Ishikawa (cell line): ENCODE measurements at regions not wholly inside any gene's neighbourhood (a gene's known extent, or its start where the extent isn't known, plus 50 kb on each side); places are given as distances from the start of the nearest gene placed in this dataset.

Source experiments
- CEBPB ChIP-seq: IDR thresholded peaks from 2 replicates; pipeline ENCODE4 v1.6.1; 2012
- CREB1 ChIP-seq: IDR thresholded peaks from 2 replicates; pipeline ENCODE4 v1.6.1; 2012; ENCODE audit warnings: low read depth
- EGR1 ChIP-seq: IDR thresholded peaks from 2 replicates; pipeline ENCODE4 v1.6.1; 2012
- EP300 ChIP-seq: IDR thresholded peaks from 2 replicates; pipeline ENCODE4 v1.6.1; 2012; ENCODE audit warnings: borderline replicate concordance
- FOXM1 ChIP-seq: IDR thresholded peaks from 2 replicates; pipeline ENCODE4 v1.6.1; 2012; ENCODE audit warnings: low read depth, borderline replicate concordance
- MAX ChIP-seq: IDR thresholded peaks from 2 replicates; pipeline ENCODE4 v1.6.1; 2012
- NFIC ChIP-seq: IDR thresholded peaks from 2 replicates; pipeline ENCODE4 v1.6.1; 2012
- RAD21 ChIP-seq: IDR thresholded peaks from 2 replicates; pipeline ENCODE4 v1.6.1; 2012; ENCODE audit warnings: low read depth
- TAF1 ChIP-seq: IDR thresholded peaks from 2 replicates; pipeline ENCODE4 v1.6.1; 2012; ENCODE audit warnings: low read depth, mild to moderate bottlenecking
- TCF12 ChIP-seq: IDR thresholded peaks from 2 replicates; pipeline ENCODE4 v1.6.1; 2012; ENCODE audit warnings: low read depth
- TEAD4 ChIP-seq: IDR thresholded peaks from 2 replicates; pipeline ENCODE4 v1.6.1; 2012
- YY1 ChIP-seq: IDR thresholded peaks from 2 replicates; pipeline ENCODE4 v1.6.1; 2012; ENCODE audit warnings: low read depth
- ZBTB7A ChIP-seq: IDR thresholded peaks from 2 replicates; pipeline ENCODE4 v1.6.1; 2012; ENCODE audit warnings: low read depth
- TF ChIP-seq, protein P1 (sequence below): IDR thresholded peaks from 2 replicates; pipeline ENCODE4 v1.6.1; 2012; ENCODE audit warnings: low read depth, mild to moderate bottlenecking
- TF ChIP-seq, protein P2 (sequence below): IDR thresholded peaks from 2 replicates; pipeline ENCODE4 v1.6.1; 2012

DNA sequence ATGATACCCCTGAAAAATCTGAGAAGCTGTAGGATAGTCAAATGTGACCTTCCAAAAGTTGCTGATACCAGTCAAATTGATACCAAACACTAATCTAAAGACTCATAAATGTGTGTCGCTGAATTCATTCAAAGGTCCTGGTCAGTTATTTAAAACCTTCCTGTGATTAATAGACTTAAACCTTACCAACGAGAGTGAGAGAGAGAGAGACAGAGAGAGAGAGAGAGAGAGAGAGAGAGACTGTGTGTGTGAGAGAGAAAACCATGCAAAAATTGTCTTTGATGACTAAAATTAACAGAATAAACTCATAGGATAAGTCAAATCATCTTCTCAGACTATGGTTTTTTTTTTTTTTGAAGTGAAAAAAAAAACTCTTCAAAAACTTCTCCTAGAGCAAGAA, 370.9 kb upstream of the HS3ST5 start:
- no peak for TF ChIP-seq EP300

GRCh38 chr6:114712129-114712662, 369.4 kb upstream of the HS3ST5 start:
- TF ChIP-seq FOXM1 (no peak), TCF12 (no peak), YY1 (no peak), TEAD4 (no peak), ZBTB7A (no peak), CEBPB (no peak), NFIC (no peak), RAD21 (no peak), EP300 (no peak), TAF1 (no peak), CREB1 (no peak), MAX (no peak)
- TF ChIP-seq, protein P1, sequence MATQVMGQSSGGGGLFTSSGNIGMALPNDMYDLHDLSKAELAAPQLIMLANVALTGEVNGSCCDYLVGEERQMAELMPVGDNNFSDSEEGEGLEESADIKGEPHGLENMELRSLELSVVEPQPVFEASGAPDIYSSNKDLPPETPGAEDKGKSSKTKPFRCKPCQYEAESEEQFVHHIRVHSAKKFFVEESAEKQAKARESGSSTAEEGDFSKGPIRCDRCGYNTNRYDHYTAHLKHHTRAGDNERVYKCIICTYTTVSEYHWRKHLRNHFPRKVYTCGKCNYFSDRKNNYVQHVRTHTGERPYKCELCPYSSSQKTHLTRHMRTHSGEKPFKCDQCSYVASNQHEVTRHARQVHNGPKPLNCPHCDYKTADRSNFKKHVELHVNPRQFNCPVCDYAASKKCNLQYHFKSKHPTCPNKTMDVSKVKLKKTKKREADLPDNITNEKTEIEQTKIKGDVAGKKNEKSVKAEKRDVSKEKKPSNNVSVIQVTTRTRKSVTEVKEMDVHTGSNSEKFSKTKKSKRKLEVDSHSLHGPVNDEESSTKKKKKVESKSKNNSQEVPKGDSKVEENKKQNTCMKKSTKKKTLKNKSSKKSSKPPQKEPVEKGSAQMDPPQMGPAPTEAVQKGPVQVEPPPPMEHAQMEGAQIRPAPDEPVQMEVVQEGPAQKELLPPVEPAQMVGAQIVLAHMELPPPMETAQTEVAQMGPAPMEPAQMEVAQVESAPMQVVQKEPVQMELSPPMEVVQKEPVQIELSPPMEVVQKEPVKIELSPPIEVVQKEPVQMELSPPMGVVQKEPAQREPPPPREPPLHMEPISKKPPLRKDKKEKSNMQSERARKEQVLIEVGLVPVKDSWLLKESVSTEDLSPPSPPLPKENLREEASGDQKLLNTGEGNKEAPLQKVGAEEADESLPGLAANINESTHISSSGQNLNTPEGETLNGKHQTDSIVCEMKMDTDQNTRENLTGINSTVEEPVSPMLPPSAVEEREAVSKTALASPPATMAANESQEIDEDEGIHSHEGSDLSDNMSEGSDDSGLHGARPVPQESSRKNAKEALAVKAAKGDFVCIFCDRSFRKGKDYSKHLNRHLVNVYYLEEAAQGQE: no peak
- TF ChIP-seq, protein P2, sequence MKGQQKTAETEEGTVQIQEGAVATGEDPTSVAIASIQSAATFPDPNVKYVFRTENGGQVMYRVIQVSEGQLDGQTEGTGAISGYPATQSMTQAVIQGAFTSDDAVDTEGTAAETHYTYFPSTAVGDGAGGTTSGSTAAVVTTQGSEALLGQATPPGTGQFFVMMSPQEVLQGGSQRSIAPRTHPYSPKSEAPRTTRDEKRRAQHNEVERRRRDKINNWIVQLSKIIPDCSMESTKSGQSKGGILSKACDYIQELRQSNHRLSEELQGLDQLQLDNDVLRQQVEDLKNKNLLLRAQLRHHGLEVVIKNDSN: no peak

DNA sequence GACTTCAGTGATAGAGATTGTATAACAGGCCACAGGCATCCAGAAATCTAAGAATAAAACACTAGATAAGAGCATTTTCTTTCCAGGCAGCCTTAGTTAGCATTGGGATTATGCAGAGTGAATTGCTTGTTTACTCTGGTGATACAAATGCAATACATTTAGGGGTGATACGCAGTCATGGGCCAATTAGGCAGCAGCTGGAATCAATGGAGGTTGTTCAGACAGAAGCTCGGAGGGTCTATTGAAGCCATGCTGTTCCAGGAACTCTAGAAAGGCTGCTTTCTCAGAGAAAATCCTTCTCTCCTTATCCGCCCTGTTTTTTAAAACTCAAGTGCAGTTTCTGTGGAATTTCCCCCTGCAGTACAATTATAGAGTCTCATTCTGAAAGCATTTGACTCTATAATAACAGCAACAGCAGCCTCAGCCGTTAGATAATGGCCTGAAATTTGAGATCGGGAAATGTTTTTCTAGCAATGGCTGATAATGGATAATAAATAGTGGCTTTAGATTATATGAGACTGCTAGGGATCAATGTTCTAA, 364.3 kb upstream of the HS3ST5 start:
- TF ChIP-seq FOXM1 (no peak), TAF1 (no peak), EP300 (no peak), ZBTB7A (no peak), EGR1 (no peak), TEAD4 (no peak), RAD21 (no peak), NFIC (no peak), YY1 (no peak)
- TF ChIP-seq, protein P1: no peak

DNA sequence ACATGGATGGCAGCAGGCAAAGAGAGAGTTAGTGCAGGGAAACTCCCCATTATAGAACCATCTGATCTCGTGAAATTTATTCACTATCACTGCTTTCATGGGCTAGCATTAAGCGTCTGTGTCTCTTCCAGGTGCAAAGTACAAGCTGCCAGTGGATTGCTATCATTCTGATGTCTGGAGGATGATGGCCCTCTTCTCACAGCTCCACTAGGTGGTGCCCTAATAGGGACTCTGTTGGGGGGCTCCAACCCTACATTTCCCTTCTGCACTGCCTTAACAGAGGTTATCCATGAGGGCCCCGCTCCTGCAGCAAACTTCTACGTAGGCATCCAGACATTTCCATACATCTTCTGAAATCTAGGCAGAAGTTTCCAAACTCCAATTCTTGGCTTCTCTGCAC, 347.8 kb upstream of the HS3ST5 start:
- TF ChIP-seq YY1: no peak
- no peak for TF ChIP-seq MAX
- TF ChIP-seq TAF1: no peak
- no peak for TF ChIP-seq CEBPB
- TF ChIP-seq CREB1: no peak
- TF ChIP-seq TCF12: no peak
- no peak for TF ChIP-seq EGR1
- TF ChIP-seq TEAD4: no peak
- TF ChIP-seq, protein P2: no peak
- no peak for TF ChIP-seq FOXM1
- TF ChIP-seq NFIC: no peak
- TF ChIP-seq RAD21: no peak
- TF ChIP-seq ZBTB7A: no peak
- TF ChIP-seq, protein P1: no peak
- TF ChIP-seq EP300: no peak
